GM23338 (cell line): ENCODE measurements at regions not wholly inside any gene's neighbourhood (a gene's known extent, or its start where the extent isn't known, plus 50 kb on each side); places are given as distances from the start of the nearest gene placed in this dataset.

Experiments
- ATAC-seq: fragments of 200-7000 bp; cut with Tn5 transposase; 3 replicates; pipeline ENCODE4 v1.9.1; 2020
- DNase-seq: peaks from one replicate; pipeline ENCODE4 v3.0.0-alpha.2; 2015; ENCODE audit warnings: low spot score
- H2AFZ ChIP-seq: fragments of 200-600 bp; sonication (generic); 2 replicates; pipeline ENCODE4 v1.8.0; 2016; ENCODE audit warnings: antibody characterized with exemption, mild to moderate bottlenecking, moderate library complexity
- H3F3A ChIP-seq: fragments of 200-600 bp; sonication (generic); replicated peaks from 2 replicates; pipeline ENCODE4 v1.8.0; 2017; ENCODE audit warnings: antibody characterized with exemption, mixed run types, low read depth
- H3K27ac ChIP-seq: fragments of 200-600 bp; sonication (generic); 2 replicates; pipeline ENCODE4 v1.6.1; 2016; ENCODE audit warnings: low read depth
- H3K27me3 ChIP-seq: fragments of 200-600 bp; sonication (generic); 2 replicates; pipeline ENCODE4 v1.8.0; 2016; ENCODE audit warnings: mild to moderate bottlenecking, mixed run types, moderate library complexity; ENCODE audit not compliant: insufficient read depth
- H3K36me3 ChIP-seq: fragments of 200-600 bp; sonication (generic); 2 replicates; pipeline ENCODE4 v1.8.0; 2016; ENCODE audit warnings: mild to moderate bottlenecking; ENCODE audit not compliant: insufficient read depth
- H3K4me1 ChIP-seq: fragments of 200-600 bp; sonication (generic); 2 replicates; pipeline ENCODE4 v1.8.0; 2016; ENCODE audit warnings: mild to moderate bottlenecking, moderate library complexity; ENCODE audit not compliant: insufficient read depth
- H3K4me2 ChIP-seq: fragments of 200-600 bp; sonication (generic); 2 replicates; pipeline ENCODE4 v1.7.1; 2017; ENCODE audit warnings: mixed run types
- H3K4me3 ChIP-seq: fragments of 200-600 bp; sonication (generic); 2 replicates; pipeline ENCODE4 v1.6.1; 2016; ENCODE audit warnings: mixed run types
- H3K79me2 ChIP-seq: fragments of 200-600 bp; sonication (generic); replicated peaks from 2 replicates; pipeline ENCODE4 v1.8.0; 2017; ENCODE audit warnings: mild to moderate bottlenecking; ENCODE audit not compliant: insufficient read depth
- H3K9me2 ChIP-seq: fragments of 200-600 bp; sonication (generic); 2 replicates; pipeline ENCODE4 v1.8.0; 2017; ENCODE audit not compliant: insufficient read depth
- H4K20me1 ChIP-seq: fragments of 200-600 bp; sonication (generic); replicated peaks from 2 replicates; pipeline ENCODE4 v1.8.0; 2017; ENCODE audit warnings: mild to moderate bottlenecking; ENCODE audit not compliant: insufficient read depth
- H3K27ac Mint-ChIP-seq: 2 replicates; pipeline ENCODE4 v1.8.0; 2020; ENCODE audit warnings: inconsistent platforms, mild to moderate bottlenecking, moderate library complexity, mixed read lengths
- H3K27me3 Mint-ChIP-seq: 3 replicates; pipeline ENCODE4 v1.8.0; 2022; ENCODE audit warnings: low read depth, mild to moderate bottlenecking, moderate library complexity, mixed read lengths, inconsistent platforms; ENCODE audit not compliant: insufficient read depth, poor library complexity
- H3K36me3 Mint-ChIP-seq: 3 replicates; pipeline ENCODE4 v1.8.0; 2021; ENCODE audit warnings: low read depth, mild to moderate bottlenecking, inconsistent platforms, moderate library complexity, mixed read lengths
- H3K4me1 Mint-ChIP-seq: 3 replicates; pipeline ENCODE4 v1.8.0; 2020; ENCODE audit warnings: mild to moderate bottlenecking, inconsistent platforms, mixed read lengths
- H3K4me3 Mint-ChIP-seq: 3 replicates; pipeline ENCODE4 v1.8.0; 2021; ENCODE audit warnings: moderate library complexity, mild to moderate bottlenecking, inconsistent platforms, mixed read lengths
- H3K9me3 Mint-ChIP-seq: 3 replicates; pipeline ENCODE4 v1.8.0; 2020; ENCODE audit warnings: moderate library complexity, mild to moderate bottlenecking, inconsistent platforms, mixed read lengths
- CREB1 ChIP-seq: fragments of 250-450 bp; sonication (Bioruptor Pico); IDR thresholded peaks from 2 replicates; pipeline ENCODE4 v1.5.0; 2020; ENCODE audit warnings: low read depth, mild to moderate bottlenecking, moderate library complexity
- NANOG ChIP-seq: IDR thresholded peaks from 2 replicates; pipeline ENCODE4 v1.6.1; 2016; ENCODE audit warnings: antibody characterized with exemption, borderline replicate concordance
- POLR2AphosphoS5 ChIP-seq: IDR thresholded peaks from 2 replicates; pipeline ENCODE4 v1.6.1; 2016; ENCODE audit warnings: antibody characterized with exemption, low read depth
- REST ChIP-seq: IDR thresholded peaks from one replicate; pipeline ENCODE4 v1.6.1; 2018; ENCODE audit warnings: antibody characterized with exemption; ENCODE audit not compliant: unreplicated experiment
- STAT1 ChIP-seq: IDR thresholded peaks from one replicate; pipeline ENCODE4 v1.6.1; 2016; ENCODE audit warnings: antibody characterized with exemption; ENCODE audit not compliant: unreplicated experiment
- TF ChIP-seq, protein P1 (sequence below): fragments of 250-450 bp; sonication (Bioruptor Pico); IDR thresholded peaks from 2 replicates; pipeline ENCODE4 v1.5.0; 2020; ENCODE audit warnings: mild to moderate bottlenecking, moderate library complexity

GRCh38 chr20:50330504-50331313, 140.1 kb downstream of the CEBPB start:
- DNase-seq (no peak), ATAC-seq (no peak)
- Histone ChIP-seq H3K27ac (no peak overlapping the region), H2AFZ (no peak overlapping the region), H3K4me3 (no peak overlapping the region), H3K36me3 (no peaks in the 10 kb centered on the region), H3K9me2 (no peaks in the 10 kb centered on the region; the same call in 1 of the 2 replicates), H3K4me1 (no peaks in the 10 kb centered on the region), H4K20me1 (no peaks in the 10 kb centered on the region), H3K27me3 (no peaks in the 10 kb centered on the region), H3K79me2 (no peaks in the 10 kb centered on the region), H3F3A (no peaks in the 10 kb centered on the region), H3K4me2 (no peak overlapping the region)
- H3K36me3 Mint-ChIP-seq: no peaks in the 10 kb centered on the region
- H3K27me3 Mint-ChIP-seq: peaks cover 3% of the 10 kb centered on the region
- H3K27ac Mint-ChIP-seq: no peak overlapping the region
- H3K9me3 Mint-ChIP-seq: no peaks in the 10 kb centered on the region; the same call in 2 of the 3 replicates
- TF ChIP-seq REST: no peak
- H3K4me1 Mint-ChIP-seq: no peaks in the 10 kb centered on the region
- H3K4me3 Mint-ChIP-seq: no peak overlapping the region

GRCh38 chr20:50331469-50332363, 141.1 kb downstream of the CEBPB start:
- Histone ChIP-seq H2AFZ (no peak overlapping the region), H3F3A (no peaks in the 10 kb centered on the region), H4K20me1 (no peaks in the 10 kb centered on the region), H3K79me2 (no peaks in the 10 kb centered on the region), H3K9me2 (no peaks in the 10 kb centered on the region), H3K27ac (no peak overlapping the region), H3K36me3 (no peaks in the 10 kb centered on the region), H3K4me2 (no peak overlapping the region), H3K27me3 (no peaks in the 10 kb centered on the region), H3K4me1 (no peaks in the 10 kb centered on the region), H3K4me3 (no peak overlapping the region)
- H3K27me3 Mint-ChIP-seq: peaks cover 3% of the 10 kb centered on the region
- ATAC-seq: no peak
- no peak overlapping the region for H3K4me3 Mint-ChIP-seq
- no peaks in the 10 kb centered on the region for H3K4me1 Mint-ChIP-seq
- no peak for DNase-seq
- H3K9me3 Mint-ChIP-seq: no peaks in the 10 kb centered on the region; the same call in 2 of the 3 replicates
- H3K27ac Mint-ChIP-seq: no peak overlapping the region
- no peaks in the 10 kb centered on the region for H3K36me3 Mint-ChIP-seq
- TF ChIP-seq NANOG (no peak), POLR2AphosphoS5 (no peak), STAT1 (no peak), CREB1 (CRISPR knock-in tag) (no peak)
- TF ChIP-seq, protein P1, sequence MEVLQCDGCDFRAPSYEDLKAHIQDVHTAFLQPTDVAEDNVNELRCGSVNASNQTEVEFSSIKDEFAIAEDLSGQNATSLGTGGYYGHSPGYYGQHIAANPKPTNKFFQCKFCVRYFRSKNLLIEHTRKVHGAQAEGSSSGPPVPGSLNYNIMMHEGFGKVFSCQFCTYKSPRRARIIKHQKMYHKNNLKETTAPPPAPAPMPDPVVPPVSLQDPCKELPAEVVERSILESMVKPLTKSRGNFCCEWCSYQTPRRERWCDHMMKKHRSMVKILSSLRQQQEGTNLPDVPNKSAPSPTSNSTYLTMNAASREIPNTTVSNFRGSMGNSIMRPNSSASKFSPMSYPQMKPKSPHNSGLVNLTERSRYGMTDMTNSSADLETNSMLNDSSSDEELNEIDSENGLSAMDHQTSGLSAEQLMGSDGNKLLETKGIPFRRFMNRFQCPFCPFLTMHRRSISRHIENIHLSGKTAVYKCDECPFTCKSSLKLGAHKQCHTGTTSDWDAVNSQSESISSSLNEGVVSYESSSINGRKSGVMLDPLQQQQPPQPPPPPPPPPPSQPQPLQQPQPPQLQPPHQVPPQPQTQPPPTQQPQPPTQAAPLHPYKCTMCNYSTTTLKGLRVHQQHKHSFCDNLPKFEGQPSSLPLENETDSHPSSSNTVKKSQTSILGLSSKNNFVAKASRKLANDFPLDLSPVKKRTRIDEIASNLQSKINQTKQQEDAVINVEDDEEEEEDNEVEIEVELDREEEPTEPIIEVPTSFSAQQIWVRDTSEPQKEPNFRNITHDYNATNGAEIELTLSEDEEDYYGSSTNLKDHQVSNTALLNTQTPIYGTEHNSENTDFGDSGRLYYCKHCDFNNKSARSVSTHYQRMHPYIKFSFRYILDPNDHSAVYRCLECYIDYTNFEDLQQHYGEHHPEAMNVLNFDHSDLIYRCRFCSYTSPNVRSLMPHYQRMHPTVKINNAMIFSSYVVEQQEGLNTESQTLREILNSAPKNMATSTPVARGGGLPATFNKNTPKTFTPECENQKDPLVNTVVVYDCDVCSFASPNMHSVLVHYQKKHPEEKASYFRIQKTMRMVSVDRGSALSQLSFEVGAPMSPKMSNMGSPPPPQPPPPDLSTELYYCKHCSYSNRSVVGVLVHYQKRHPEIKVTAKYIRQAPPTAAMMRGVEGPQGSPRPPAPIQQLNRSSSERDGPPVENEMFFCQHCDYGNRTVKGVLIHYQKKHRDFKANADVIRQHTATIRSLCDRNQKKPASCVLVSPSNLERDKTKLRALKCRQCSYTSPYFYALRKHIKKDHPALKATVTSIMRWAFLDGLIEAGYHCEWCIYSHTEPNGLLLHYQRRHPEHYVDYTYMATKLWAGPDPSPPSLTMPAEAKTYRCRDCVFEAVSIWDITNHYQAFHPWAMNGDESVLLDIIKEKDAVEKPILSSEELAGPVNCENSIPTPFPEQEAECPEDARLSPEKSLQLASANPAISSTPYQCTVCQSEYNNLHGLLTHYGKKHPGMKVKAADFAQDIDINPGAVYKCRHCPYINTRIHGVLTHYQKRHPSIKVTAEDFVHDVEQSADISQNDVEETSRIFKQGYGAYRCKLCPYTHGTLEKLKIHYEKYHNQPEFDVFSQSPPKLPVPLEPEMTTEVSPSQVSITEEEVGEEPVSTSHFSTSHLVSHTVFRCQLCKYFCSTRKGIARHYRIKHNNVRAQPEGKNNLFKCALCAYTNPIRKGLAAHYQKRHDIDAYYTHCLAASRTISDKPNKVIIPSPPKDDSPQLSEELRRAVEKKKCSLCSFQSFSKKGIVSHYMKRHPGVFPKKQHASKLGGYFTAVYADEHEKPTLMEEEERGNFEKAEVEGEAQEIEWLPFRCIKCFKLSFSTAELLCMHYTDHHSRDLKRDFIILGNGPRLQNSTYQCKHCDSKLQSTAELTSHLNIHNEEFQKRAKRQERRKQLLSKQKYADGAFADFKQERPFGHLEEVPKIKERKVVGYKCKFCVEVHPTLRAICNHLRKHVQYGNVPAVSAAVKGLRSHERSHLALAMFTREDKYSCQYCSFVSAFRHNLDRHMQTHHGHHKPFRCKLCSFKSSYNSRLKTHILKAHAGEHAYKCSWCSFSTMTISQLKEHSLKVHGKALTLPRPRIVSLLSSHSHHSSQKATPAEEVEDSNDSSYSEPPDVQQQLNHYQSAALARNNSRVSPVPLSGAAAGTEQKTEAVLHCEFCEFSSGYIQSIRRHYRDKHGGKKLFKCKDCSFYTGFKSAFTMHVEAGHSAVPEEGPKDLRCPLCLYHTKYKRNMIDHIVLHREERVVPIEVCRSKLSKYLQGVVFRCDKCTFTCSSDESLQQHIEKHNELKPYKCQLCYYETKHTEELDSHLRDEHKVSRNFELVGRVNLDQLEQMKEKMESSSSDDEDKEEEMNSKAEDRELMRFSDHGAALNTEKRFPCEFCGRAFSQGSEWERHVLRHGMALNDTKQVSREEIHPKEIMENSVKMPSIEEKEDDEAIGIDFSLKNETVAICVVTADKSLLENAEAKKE (CRISPR knock-in tag): no peak
